ENCODE measurements at regions not wholly inside any gene's neighbourhood (a gene's known extent, or its start where the extent isn't known, plus 50 kb on each side); places are given as distances from the start of the nearest gene placed in this dataset.

- intact Hi-C loops (cut with micrococcal nuclease; ENCODE audit: unreplicated experiment) = no loop called here
- no peaks in the 10 kb centered on the region for H3K36me3 ChIP-seq (ENCODE audit: insufficient read depth, low read length, poor library complexity, severe bottlenecking)
- no peak overlapping the region for H3K27ac ChIP-seq (ENCODE audit: low read depth, low read length, poor library complexity, severe bottlenecking)
- no peak for DNase-seq (ENCODE audit: low spot score)
- ChIA-PET POLR2A (ENCODE audit: low non-redundant PET) (no interaction called here), CTCF (no interaction called here)
- H3K4me3 ChIP-seq (ENCODE audit: low read depth, low read length, poor library complexity, severe bottlenecking) = no peak overlapping the region
- no peak for TF ChIP-seq CTCF (conservative IDR thresholded peaks at IDR 0.05; ENCODE audit: low read depth, low read length)
- no peaks in the 10 kb centered on the region for H3K27me3 ChIP-seq (replicated peaks; ENCODE audit: insufficient read depth, low read depth, low read length, poor library complexity)
- no peaks in the 10 kb centered on the region for H3K4me1 ChIP-seq (ENCODE audit: insufficient read depth, low read length, poor library complexity, severe bottlenecking)
- no TSS peak for BruUV-seq (replicated peaks)
- H3K9me3 ChIP-seq (ENCODE audit: low read depth, low read length, poor library complexity, severe bottlenecking) = no peaks in the 10 kb centered on the region
Observed at GRCh38 chr13:88429862-88430261, 758.7 kb downstream of the SLITRK5 start.

GRCh38 chr13:88434953-88435352 is 763.8 kb downstream of the SLITRK5 start:
- ChIA-PET POLR2A (ENCODE audit: low non-redundant PET) (no interaction called here), CTCF (no interaction called here)
- no peaks in the 10 kb centered on the region for H3K4me1 ChIP-seq (ENCODE audit: insufficient read depth, low read length, poor library complexity, severe bottlenecking)
- no TSS peak for BruUV-seq (replicated peaks)
- H3K4me3 ChIP-seq (ENCODE audit: low read depth, low read length, poor library complexity, severe bottlenecking) = no peak overlapping the region
- TF ChIP-seq EZH2 (IDR thresholded peaks at IDR 0.05; ENCODE audit: borderline replicate concordance, low read depth, low read length, poor library complexity, severe bottlenecking) (no peak), CTCF (conservative IDR thresholded peaks at IDR 0.05; ENCODE audit: low read depth, low read length) (no peak)
- no peaks in the 10 kb centered on the region for H3K36me3 ChIP-seq (ENCODE audit: insufficient read depth, low read length, poor library complexity, severe bottlenecking)
- no peaks in the 10 kb centered on the region for H3K27me3 ChIP-seq (replicated peaks; ENCODE audit: insufficient read depth, low read depth, low read length, poor library complexity)
- DNase-seq (ENCODE audit: low spot score) = no peak
- intact Hi-C loops (cut with micrococcal nuclease; ENCODE audit: unreplicated experiment) = no loop called here
- H3K9me3 ChIP-seq (ENCODE audit: low read depth, low read length, poor library complexity, severe bottlenecking) = no peaks in the 10 kb centered on the region
- H3K27ac ChIP-seq (ENCODE audit: low read depth, low read length, poor library complexity, severe bottlenecking) = no peak overlapping the region

- intact Hi-C loops (cut with micrococcal nuclease; ENCODE audit: unreplicated experiment) = no loop called here
- H3K36me3 ChIP-seq (ENCODE audit: insufficient read depth, low read length, poor library complexity, severe bottlenecking) = no peaks in the 10 kb centered on the region
- DNase-seq (ENCODE audit: low spot score) = no peak
- BruUV-seq (replicated peaks) = no TSS peak
- CTCF ChIA-PET = no interaction called here
- no peaks in the 10 kb centered on the region for H3K4me1 ChIP-seq (ENCODE audit: insufficient read depth, low read length, poor library complexity, severe bottlenecking)
- POLR2A ChIA-PET (ENCODE audit: low non-redundant PET) = no interaction called here
- no peaks in the 10 kb centered on the region for H3K27me3 ChIP-seq (replicated peaks; ENCODE audit: insufficient read depth, low read depth, low read length, poor library complexity)
- H3K27ac ChIP-seq (ENCODE audit: low read depth, low read length, poor library complexity, severe bottlenecking) = no peak overlapping the region
- no peak overlapping the region for H3K4me3 ChIP-seq (ENCODE audit: low read depth, low read length, poor library complexity, severe bottlenecking)
- H3K9me3 ChIP-seq (ENCODE audit: low read depth, low read length, poor library complexity, severe bottlenecking) = no peaks in the 10 kb centered on the region
- no peak for TF ChIP-seq EZH2 (IDR thresholded peaks at IDR 0.05; ENCODE audit: borderline replicate concordance, low read depth, low read length, poor library complexity, severe bottlenecking)
- no peak for TF ChIP-seq CTCF (conservative IDR thresholded peaks at IDR 0.05; ENCODE audit: low read depth, low read length)
Observed at GRCh38 chr13:88436974-88437373, 765.8 kb downstream of the SLITRK5 start.

Measured in A673 (cell line).